Occipital lobe (tissue), 1 donor: ENCODE measurements at regions not wholly inside any gene's neighbourhood (a gene's known extent, or its start where the extent isn't known, plus 50 kb on each side); places are given as distances from the start of the nearest gene placed in this dataset.

ENCODE experiments used
- DNase-seq: peaks from one replicate; lab custom pipeline; 2025; lab: John Stamatoyannopoulos, UW

- DNase-seq: no peak
These were observed 226.6 kb downstream of the SNX18 start for GRCh38 chr5:54743997-54744788.

GRCh38 chr5:54743581-54743980, 226.0 kb downstream of the SNX18 start:
- no peak for DNase-seq

- DNase-seq: no peak
These were observed 224.9 kb downstream of the SNX18 start for GRCh38 chr5:54742417-54742891.

- DNase-seq: no peak
These were observed 224.2 kb downstream of the SNX18 start for GRCh38 chr5:54741711-54742110.

DNA sequence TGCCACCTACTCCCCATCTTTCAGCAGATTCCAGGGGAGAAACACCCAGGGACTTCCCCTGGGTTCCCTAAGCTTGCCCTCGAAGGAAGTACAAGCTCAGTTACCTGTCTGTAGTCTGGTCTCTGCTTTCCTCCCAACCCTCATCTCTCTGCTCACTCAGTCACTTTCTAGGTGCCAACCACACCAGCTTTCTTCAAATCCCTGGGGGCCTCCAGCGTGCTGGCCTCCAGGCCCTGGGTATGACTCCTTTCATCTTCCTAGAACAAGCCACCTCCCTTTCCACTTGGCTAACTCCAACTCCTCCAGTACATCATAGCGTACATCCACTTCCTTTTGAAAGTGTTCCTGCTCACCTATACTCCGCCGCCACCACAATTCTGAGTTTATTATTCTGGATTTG, 222.6 kb downstream of the SNX18 start:
- DNase-seq: no peak

DNA sequence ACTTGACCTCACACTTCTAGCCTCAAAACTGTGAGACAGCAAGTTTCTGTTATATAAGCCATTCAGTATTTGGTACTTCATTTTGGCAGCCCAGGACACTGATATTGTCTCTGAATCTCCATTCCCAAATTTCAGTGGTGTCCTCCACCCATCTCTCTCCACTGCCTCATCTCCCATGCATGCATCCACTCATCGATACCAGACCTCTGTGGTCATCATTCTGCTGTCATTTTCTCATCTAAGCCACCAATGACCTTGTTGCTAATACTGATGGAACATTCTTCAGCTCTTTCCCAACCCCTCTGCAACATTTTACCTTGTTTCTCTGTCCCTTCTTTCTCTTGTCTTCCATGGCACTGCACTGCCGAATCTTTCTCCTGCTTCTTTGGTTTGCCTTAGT, 221.8 kb downstream of the SNX18 start:
- no peak for DNase-seq

DNA sequence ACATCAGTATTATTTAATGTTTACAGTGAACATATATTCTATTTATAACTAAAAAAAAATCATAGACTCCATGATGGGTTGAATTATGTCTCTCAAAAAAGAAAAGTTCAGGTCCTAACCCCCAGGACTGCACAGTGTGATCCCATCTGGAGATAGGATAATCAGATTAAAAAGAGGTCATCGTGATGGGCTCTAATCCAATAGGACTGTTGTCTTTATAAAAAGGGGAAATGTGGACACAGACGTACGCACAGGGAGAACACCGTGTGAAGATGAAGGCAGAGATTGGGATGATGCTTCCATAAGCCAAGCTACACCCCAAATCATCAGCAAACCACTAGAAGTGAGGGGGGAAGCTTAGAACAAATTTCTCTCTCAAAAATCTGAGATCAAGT, 221.4 kb downstream of the SNX18 start:
- DNase-seq: no peak

DNA sequence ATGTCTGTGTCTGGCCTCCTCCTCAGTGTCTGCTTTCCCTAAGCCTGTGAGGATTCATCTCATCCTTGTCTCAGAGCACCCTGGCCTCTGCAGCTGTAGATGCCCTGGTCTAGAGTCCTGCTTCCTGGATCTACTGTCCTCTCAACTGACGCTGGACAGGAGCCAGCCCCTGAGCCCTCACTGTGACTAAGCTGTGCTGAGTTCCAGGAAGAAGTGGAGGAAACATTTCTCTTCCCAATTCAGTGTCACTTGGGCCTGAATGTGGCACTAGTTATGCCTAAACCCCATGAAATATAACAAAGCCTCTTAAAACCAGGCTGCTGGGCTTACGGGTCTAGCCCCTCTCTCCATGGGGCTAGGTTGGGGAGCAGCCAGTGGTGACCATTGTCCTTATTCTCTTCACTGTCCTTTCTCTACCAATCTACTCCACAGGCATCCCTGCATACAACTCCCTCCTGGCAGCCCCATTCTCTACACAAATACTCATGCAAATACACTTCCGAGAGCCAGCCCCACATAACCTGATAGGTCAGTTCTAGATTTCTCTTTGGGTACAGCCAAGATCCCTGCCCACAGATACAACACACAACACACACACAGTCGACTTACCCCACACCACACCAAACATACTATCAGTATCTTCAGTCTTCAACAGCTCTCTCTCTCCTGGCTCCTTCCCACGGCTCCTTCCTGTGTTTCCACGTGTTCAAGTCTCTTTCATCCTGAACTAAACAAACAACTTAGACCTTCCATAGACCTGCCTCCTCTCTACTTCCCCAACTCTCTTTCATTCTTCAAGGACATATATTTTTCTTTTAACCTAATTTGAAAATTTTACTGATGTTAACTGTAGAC, 220.8 kb downstream of the SNX18 start:
- no peak for DNase-seq

DNA sequence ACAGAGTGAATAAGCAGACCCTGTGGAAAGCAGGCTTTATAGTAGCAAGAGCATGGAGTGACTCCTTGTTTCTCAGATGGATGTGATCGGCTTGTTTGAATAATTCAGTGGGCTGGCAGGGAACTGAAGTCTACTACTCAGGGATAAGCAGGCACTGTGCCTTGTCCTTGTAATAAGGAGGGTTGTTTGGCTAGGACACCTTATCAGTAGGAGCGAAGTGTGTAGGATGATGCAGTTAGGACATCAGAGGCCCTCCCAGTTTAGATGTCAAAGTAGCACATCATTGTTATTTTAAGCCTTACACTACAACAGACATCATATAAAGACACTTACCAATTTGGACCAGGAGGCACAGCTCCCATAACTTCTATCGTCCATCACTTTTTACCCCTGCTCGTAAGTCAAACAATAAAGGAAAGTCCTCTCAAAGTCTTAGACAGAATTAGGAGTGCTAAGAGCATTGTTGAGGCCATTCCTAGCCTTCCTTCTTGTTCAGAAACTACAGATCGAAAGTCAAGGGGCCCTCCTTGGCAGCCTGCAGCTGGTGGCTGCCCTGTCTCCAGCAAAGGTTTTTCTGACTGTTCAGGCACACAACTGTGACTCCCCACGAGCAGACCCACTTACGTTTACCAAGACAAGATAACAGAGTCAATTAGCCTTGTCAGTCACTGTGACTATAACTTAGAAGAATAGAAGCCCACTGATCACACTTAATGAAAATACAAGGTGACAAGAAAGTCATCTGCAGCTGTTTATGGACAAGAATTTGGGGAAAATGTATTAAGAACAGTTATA, 218.6 kb downstream of the SNX18 start:
- DNase-seq: no peak

DNA sequence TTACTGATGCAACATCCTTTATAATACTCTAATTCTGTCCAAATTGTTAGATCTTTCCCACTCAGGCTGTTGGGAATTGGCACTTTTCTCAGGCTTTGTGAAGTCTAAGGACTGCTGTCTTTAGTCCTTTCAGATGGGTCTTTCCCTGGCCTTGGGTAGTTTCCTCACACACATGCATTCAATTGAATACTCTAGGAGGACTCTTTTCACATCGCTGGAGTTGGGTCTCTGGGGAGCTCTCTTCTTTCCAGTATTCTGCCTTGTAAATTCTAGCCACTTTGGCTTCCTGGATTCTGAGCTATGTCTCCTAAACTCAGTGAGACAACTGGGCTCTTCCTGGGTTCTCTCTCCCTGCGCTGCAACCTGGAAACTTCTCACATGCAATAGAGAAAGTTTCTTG, 215.5 kb downstream of the SNX18 start:
- DNase-seq: no peak

GRCh38 chr5:54732108-54732507, 214.5 kb downstream of the SNX18 start:
- no peak for DNase-seq

DNA sequence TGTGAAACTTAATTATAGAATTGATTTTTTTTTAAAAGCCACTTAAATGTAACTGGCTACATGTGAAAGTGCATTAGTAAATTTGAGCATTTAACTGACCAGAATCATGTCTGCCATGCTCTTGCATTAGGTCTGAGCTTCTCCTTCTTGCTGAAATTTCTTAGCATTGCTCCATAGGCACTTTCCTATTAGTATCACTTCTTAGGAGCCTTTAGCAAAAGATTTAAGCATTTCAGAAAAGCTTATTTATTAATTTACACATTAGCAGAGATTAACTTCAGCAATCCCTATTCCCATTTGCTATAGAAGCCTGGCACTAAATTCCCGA, 211.0 kb downstream of the SNX18 start:
- DNase-seq: no peak

DNA sequence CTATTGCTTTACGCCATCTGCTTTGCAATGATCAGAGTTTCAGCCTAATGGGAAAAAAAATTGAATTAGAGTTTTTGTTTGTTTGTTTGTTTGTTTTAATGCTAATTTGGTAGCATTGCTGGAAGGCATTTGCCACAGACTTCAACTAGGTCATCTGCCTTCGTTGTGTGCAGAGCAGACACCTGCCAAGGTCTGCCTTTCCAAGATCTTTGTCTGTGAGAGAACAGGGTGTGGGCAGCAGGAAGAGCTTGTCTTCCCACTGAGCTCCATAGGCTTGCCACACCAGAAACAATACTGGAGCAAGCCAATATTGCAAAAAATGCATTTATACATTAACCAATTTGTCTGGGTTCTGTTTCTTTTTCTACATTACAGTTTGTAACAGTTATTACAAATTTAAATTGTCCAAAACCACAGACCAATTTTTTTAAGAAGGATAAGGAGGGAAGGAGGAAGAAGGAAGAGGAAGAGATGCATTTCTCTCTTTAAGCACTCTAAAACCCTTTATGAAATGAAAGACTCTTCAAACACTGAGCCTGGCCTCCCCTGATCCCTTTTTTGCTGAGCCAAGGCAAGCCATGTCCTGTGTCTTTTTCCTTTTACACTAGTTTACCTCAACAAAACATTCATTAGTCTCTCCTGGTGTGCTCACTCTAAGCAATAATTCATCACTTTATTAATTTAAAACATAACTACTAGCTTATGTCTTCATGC, 210.5 kb downstream of the SNX18 start:
- no peak for DNase-seq

GRCh38 chr5:54725391-54726280, 208.1 kb downstream of the SNX18 start:
- no peak for DNase-seq

DNA sequence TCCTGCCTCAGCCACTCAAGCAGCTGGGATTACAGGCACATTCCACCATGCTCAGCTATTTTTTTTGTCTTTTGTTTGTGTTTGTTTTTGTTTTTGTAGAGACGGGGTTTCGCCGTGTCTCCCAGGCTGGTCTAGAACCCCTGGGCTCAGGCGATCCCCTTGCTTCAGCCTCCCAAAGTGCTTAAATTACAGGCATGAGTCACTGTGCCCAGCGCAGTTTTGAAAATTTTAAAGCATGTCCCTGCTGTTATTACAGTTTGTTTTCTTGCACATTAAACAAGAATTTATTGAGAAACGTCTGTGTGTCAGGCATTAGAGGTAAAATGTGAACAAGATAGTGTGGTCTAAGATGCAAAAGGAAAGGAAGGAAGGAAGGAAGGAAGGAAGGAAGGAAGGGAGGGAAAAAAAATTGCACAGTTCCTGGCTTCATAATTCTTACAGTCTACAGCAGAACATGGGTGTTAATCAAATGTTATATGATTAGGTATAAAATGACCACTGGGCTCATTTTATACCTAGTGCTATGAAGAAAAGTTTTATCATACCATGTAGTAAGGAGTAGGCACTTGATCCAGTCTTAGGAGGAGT, 205.4 kb downstream of the SNX18 start:
- no peak for DNase-seq

DNA sequence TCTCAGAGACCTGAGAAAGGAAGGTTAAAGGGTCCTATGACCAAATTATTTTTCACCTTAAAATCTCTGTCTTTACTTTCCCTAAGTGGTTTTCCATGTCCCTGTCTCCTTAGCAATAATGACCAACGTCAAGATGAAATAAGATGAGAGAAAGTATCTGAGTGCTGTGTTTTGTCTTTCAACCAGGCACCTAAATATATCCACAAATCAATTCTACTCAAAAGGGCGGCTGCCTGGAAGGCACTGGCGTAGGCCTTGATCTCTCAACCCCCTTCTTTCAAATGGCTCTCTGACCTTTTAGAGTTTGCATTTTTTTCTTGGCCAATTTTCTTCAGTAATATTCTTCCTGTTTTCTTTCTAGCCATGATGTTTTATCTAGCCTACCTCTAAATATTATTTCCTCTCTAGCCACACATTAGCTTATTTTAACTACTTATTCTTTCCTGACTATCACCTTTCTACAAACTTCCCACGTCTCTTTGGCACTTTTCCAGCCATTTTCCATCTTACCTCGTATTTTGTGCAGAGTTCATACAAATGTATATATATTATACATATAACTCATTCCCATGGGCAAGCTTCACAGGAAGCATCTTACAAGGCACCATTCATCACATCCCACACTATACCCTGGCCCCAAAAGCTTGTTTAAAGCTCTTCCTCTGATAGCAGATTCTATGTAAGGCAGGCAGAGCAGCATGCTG, 204.5 kb downstream of the SNX18 start:
- DNase-seq: no peak

GRCh38 chr5:54721116-54721515, 203.6 kb downstream of the SNX18 start:
- no peak for DNase-seq

- DNase-seq: no peak
These were observed 202.8 kb downstream of the SNX18 start for GRCh38 chr5:54720341-54720740.
